Body of pancreas (tissue), 4 donors: ENCODE measurements at regions not wholly inside any gene's neighbourhood (a gene's known extent, or its start where the extent isn't known, plus 50 kb on each side); places are given as distances from the start of the nearest gene placed in this dataset.

Experiments
- POLR2A ChIP-seq, 3 donors: fragments of 450-650 bp; IDR thresholded peaks; one replicate each; pipeline ENCODE4 v1.6.1; 2016; ENCODE audit warnings: antibody characterized with exemption in 3 of 3, mild to moderate bottlenecking in 2 of 3
- TF ChIP-seq, protein P1 (sequence below), 7 experiments: fragments of 450-650 bp in 4 of 7; fragments of 200-600 bp in 3 of 7; sonication (generic) in 3 of 7; IDR thresholded peaks; one replicate each; pipeline ENCODE4 v1.5.1; 2016 to 2019; ENCODE audit warnings: antibody characterized with exemption in 7 of 7

DNA sequence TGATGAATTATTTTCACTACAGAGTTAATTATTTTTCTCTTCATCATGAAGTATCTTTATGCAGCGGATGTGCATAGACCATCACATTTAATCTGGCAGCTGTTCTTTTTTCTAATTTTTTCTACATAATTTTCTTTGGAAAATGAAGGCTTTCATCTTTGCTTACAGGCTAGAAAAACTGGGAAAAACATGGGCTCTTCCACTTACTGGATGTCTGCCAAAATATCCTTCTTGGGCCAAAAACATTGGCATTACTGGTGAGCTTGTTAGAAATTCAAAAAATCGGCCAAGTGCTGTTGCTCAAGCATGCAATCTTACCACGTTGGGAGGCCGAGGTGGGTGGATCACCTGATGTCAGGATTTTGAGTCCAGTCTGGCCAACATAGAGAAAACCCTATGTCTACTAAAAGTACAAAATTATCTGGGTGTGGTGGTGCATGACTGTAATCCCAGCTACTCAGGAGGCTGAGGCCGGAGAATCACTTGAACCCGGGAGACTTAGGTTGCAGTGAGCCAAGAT is 176.8 kb downstream of the ZNF737 start:
- no peak for TF ChIP-seq POLR2A (IDR thresholded peaks at IDR 0.05)
- TF ChIP-seq, protein P1, sequence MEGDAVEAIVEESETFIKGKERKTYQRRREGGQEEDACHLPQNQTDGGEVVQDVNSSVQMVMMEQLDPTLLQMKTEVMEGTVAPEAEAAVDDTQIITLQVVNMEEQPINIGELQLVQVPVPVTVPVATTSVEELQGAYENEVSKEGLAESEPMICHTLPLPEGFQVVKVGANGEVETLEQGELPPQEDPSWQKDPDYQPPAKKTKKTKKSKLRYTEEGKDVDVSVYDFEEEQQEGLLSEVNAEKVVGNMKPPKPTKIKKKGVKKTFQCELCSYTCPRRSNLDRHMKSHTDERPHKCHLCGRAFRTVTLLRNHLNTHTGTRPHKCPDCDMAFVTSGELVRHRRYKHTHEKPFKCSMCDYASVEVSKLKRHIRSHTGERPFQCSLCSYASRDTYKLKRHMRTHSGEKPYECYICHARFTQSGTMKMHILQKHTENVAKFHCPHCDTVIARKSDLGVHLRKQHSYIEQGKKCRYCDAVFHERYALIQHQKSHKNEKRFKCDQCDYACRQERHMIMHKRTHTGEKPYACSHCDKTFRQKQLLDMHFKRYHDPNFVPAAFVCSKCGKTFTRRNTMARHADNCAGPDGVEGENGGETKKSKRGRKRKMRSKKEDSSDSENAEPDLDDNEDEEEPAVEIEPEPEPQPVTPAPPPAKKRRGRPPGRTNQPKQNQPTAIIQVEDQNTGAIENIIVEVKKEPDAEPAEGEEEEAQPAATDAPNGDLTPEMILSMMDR (IDR thresholded peaks at IDR 0.05), result no peak
